Sigmoid colon (tissue), 4 donors: ENCODE measurements at regions not wholly inside any gene's neighbourhood (a gene's known extent, or its start where the extent isn't known, plus 50 kb on each side); places are given as distances from the start of the nearest gene placed in this dataset.

ENCODE experiments used
- EP300 ChIP-seq, 4 donors: sonication (generic); formaldehyde crosslinking; IDR thresholded peaks; one replicate each; pipeline ENCODE4 v1.6.1; 2017; ENCODE audit warnings: antibody characterized with exemption in 4 of 4
- POLR2A ChIP-seq, 2 donors: fragments of 450-650 bp; IDR thresholded peaks; one replicate each; pipeline ENCODE4 v1.6.1; 2016; ENCODE audit warnings: antibody characterized with exemption in 2 of 2, mild to moderate bottlenecking in 2 of 2, moderate library complexity in 2 of 2
- POLR2AphosphoS5 ChIP-seq, 4 donors: sonication (generic); formaldehyde crosslinking; IDR thresholded peaks; one replicate each; pipeline ENCODE4 v1.6.1; 2017; ENCODE audit warnings: antibody characterized with exemption in 4 of 4
- TF ChIP-seq, protein P1 (sequence below), 4 experiments: fragments of 450-650 bp in 3 of 4; fragments of 200-600 bp in 1 of 4; IDR thresholded peaks; one replicate each; pipeline ENCODE4 v1.5.1; 2016 to 2019; ENCODE audit warnings: antibody characterized with exemption in 4 of 4, mild to moderate bottlenecking in 3 of 4, moderate library complexity in 2 of 4

DNA sequence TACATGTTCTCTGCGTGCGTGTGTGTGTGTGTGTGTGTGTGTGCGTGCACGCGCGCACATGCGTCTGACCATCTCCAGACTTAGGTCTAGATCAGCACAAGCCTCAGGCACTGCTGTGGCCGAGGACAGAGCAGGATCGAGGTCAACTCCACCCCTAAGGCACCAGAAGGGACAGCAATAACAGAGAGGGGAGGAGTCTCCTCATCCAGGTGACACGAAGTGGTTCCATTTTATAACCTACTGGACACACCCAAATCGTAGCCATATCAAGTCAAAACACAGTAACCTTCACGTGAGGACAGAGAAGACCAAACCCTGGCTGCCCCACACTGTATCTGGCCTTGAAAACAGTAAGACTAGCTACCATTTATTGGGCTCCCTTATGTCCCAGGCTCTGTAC is 224.1 kb downstream of the FGFR2 start:
- TF ChIP-seq, protein P1, sequence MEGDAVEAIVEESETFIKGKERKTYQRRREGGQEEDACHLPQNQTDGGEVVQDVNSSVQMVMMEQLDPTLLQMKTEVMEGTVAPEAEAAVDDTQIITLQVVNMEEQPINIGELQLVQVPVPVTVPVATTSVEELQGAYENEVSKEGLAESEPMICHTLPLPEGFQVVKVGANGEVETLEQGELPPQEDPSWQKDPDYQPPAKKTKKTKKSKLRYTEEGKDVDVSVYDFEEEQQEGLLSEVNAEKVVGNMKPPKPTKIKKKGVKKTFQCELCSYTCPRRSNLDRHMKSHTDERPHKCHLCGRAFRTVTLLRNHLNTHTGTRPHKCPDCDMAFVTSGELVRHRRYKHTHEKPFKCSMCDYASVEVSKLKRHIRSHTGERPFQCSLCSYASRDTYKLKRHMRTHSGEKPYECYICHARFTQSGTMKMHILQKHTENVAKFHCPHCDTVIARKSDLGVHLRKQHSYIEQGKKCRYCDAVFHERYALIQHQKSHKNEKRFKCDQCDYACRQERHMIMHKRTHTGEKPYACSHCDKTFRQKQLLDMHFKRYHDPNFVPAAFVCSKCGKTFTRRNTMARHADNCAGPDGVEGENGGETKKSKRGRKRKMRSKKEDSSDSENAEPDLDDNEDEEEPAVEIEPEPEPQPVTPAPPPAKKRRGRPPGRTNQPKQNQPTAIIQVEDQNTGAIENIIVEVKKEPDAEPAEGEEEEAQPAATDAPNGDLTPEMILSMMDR (IDR thresholded peaks at IDR 0.05) = no peak
- no peak for TF ChIP-seq POLR2AphosphoS5 (IDR thresholded peaks at IDR 0.05)
- no peak for TF ChIP-seq POLR2A (IDR thresholded peaks at IDR 0.05)
- no peak for TF ChIP-seq EP300 (IDR thresholded peaks at IDR 0.05)
